ENCODE measurements at regions not wholly inside any gene's neighbourhood (a gene's known extent, or its start where the extent isn't known, plus 50 kb on each side); places are given as distances from the start of the nearest gene placed in this dataset.

DNA sequence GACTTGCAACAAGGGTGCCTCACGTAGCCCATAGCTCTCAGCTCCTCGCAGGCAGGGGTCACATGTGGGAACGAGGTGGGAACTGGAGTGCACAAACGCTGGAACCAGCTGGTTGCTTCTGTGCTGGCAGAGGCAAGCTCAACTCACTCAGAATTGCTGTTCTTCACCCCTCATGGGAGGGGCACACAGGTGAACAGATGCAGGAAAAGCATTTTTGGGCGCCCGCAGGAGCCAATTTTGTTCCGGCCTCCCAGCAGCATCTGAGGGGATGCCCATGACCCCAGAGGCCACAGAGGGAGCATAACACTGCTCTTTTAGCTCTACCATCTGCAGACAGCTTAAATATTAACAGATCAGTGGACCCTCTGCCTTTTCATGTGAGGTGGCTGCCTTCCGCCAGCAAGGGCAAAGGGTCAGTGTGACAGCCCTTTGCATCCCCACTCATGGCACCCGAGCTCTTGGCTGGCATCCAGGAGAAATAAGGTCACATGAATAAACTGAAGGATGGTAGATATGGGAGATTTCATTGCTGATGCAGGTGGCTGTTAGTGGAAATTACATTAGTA, 196.2 kb downstream of the SLCO4C1 start (continued):
- TF ChIP-seq, protein P1, sequence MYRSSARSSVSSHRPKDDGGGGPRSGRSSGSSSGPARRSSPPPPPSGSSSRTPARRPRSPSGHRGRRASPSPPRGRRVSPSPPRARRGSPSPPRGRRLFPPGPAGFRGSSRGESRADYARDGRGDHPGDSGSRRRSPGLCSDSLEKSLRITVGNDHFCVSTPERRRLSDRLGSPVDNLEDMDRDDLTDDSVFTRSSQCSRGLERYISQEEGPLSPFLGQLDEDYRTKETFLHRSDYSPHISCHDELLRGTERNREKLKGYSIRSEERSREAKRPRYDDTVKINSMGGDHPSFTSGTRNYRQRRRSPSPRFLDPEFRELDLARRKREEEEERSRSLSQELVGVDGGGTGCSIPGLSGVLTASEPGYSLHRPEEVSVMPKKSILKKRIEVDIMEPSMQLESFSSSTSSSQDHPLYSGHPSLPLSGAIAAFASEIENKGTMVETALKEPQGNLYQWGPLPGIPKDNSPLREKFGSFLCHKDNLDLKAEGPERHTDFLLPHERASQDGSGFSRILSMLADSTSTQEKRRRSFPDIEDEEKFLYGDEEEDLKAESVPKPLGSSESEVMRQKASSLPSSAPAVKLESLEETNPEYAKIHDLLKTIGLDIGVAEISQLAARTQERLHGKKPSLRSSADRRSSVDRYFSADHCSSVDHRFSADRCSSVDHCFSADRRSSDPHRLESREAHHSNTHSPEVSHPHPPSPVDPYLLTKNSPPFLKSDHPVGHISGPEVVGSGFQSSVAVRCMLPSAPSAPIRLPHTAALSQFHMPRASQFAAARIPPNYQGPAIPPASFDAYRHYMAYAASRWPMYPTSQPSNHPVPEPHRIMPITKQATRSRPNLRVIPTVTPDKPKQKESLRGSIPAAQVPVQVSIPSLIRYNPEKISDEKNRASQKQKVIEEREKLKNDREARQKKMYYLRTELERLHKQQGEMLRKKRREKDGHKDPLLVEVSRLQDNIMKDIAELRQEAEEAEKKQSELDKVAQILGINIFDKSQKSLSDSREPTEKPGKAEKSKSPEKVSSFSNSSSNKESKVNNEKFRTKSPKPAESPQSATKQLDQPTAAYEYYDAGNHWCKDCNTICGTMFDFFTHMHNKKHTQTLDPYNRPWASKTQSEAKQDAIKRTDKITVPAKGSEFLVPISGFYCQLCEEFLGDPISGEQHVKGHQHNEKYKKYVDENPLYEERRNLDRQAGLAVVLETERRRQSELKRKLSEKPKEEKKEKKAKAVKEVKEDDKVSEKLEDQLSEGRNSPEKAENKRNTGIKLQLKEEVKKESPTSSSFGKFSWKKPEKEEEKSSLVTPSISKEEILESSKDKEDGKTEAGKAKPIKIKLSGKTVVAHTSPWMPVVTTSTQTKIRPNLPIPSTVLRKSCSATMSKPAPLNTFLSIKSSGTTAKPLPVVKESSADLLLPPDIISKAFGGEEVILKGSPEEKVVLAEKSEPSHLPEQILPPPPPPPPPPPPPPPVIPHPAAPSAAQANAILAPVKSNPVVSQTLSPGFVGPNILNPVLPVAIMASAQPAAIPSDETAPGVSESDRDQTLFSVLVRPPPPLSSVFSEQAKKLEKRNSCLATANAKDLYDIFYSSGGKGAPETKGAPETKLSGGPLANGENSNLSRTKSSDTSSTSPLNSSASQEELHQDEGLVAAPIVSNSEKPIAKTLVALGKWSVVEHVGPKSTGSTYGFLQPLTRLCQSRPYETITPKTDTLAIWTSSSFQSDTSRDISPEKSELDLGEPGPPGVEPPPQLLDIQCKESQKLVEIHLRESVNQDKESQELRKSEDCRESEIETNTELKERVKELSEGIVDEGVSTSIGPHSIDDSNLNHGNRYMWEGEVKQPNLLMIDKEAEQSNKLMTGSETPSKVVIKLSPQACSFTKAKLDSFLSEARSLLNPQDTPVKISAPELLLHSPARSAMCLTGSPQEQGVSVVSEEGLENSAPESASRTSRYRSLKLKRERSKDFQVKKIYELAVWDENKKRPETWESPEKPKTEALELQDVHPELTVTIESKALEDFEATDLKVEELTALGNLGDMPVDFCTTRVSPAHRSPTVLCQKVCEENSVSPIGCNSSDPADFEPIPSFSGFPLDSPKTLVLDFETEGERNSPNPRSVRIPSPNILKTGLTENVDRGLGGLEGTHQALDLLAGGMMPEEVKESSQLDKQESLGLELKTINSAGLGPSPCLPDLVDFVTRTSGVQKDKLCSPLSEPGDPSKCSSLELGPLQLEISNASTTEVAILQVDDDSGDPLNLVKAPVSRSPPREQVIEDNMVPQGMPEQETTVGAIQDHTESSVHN (CRISPR knock-in tag; IDR thresholded peaks at IDR 0.05), result peak; percentile 83; the same call in 1 of the 2 replicates
- 0 out of 2 replicates have a peak, but pooled peaks have one; percentile 20 for TF ChIP-seq ZNF780A (CRISPR knock-in tag; IDR thresholded peaks at IDR 0.05)
- peak; percentile 41; the same call in 1 of the 2 replicates for TF ChIP-seq ZFX (CRISPR knock-in tag; IDR thresholded peaks at IDR 0.05; ENCODE audit: low read depth)
- TF ChIP-seq, protein P2, sequence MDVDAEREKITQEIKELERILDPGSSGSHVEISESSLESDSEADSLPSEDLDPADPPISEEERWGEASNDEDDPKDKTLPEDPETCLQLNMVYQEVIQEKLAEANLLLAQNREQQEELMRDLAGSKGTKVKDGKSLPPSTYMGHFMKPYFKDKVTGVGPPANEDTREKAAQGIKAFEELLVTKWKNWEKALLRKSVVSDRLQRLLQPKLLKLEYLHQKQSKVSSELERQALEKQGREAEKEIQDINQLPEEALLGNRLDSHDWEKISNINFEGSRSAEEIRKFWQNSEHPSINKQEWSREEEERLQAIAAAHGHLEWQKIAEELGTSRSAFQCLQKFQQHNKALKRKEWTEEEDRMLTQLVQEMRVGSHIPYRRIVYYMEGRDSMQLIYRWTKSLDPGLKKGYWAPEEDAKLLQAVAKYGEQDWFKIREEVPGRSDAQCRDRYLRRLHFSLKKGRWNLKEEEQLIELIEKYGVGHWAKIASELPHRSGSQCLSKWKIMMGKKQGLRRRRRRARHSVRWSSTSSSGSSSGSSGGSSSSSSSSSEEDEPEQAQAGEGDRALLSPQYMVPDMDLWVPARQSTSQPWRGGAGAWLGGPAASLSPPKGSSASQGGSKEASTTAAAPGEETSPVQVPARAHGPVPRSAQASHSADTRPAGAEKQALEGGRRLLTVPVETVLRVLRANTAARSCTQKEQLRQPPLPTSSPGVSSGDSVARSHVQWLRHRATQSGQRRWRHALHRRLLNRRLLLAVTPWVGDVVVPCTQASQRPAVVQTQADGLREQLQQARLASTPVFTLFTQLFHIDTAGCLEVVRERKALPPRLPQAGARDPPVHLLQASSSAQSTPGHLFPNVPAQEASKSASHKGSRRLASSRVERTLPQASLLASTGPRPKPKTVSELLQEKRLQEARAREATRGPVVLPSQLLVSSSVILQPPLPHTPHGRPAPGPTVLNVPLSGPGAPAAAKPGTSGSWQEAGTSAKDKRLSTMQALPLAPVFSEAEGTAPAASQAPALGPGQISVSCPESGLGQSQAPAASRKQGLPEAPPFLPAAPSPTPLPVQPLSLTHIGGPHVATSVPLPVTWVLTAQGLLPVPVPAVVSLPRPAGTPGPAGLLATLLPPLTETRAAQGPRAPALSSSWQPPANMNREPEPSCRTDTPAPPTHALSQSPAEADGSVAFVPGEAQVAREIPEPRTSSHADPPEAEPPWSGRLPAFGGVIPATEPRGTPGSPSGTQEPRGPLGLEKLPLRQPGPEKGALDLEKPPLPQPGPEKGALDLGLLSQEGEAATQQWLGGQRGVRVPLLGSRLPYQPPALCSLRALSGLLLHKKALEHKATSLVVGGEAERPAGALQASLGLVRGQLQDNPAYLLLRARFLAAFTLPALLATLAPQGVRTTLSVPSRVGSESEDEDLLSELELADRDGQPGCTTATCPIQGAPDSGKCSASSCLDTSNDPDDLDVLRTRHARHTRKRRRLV (CRISPR knock-in tag; IDR thresholded peaks at IDR 0.05), result 0 out of 2 replicates have a peak, but pooled peaks have one; percentile 22
- TF ChIP-seq, protein P3, sequence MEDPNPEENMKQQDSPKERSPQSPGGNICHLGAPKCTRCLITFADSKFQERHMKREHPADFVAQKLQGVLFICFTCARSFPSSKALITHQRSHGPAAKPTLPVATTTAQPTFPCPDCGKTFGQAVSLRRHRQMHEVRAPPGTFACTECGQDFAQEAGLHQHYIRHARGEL (CRISPR knock-in tag; IDR thresholded peaks at IDR 0.05), result no peak
- peak; percentile 73; the same call in 1 of the 2 replicates for TF ChIP-seq ZFP36L1 (CRISPR knock-in tag; IDR thresholded peaks at IDR 0.05)
- TF ChIP-seq, protein P4, sequence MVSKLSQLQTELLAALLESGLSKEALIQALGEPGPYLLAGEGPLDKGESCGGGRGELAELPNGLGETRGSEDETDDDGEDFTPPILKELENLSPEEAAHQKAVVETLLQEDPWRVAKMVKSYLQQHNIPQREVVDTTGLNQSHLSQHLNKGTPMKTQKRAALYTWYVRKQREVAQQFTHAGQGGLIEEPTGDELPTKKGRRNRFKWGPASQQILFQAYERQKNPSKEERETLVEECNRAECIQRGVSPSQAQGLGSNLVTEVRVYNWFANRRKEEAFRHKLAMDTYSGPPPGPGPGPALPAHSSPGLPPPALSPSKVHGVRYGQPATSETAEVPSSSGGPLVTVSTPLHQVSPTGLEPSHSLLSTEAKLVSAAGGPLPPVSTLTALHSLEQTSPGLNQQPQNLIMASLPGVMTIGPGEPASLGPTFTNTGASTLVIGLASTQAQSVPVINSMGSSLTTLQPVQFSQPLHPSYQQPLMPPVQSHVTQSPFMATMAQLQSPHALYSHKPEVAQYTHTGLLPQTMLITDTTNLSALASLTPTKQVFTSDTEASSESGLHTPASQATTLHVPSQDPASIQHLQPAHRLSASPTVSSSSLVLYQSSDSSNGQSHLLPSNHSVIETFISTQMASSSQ (IDR thresholded peaks at IDR 0.05; ENCODE audit: low read depth), result peak; percentile 98
- TF ChIP-seq, protein P4 (CRISPR knock-in tag; IDR thresholded peaks at IDR 0.05; ENCODE audit: borderline replicate concordance), result peak; percentile 100
- peak; percentile 93 for TF ChIP-seq SOX5 (CRISPR knock-in tag; IDR thresholded peaks at IDR 0.05; ENCODE audit: borderline replicate concordance)
- TF ChIP-seq ZNF781 (CRISPR knock-in tag; IDR thresholded peaks at IDR 0.05; ENCODE audit: borderline replicate concordance, not compliant biosample characterization), result peak; percentile 77
